Caco-2 (cell line): ENCODE measurements at regions not wholly inside any gene's neighbourhood (a gene's known extent, or its start where the extent isn't known, plus 50 kb on each side); places are given as distances from the start of the nearest gene placed in this dataset.

ENCODE experiments used
- BruUV-seq: library from RNA; stranded (reverse); fragments of 400-500 nt; replicated peaks from 2 replicates; lab custom pipeline; 2021; lab: Mats Ljungman, UMichigan
- CTCF ChIA-PET: fragments of 300-600 bp; sonication (Branson Sonifier 250); formaldehyde crosslinking; loops from one replicate; lab custom pipeline; 2022; ENCODE audit warnings: antibody characterized with exemption; lab: Charles Lee
- POLR2A ChIA-PET: fragments of 300-600 bp; sonication (Branson Sonifier 250); formaldehyde crosslinking; loops from one replicate; lab custom pipeline; 2022; ENCODE audit warnings: antibody characterized with exemption; lab: Charles Lee
- DNase-seq, 2 experiments: peaks; one replicate each; pipeline versions ENCODE4 v3.0.0 to v3.0.0-alpha.2; 2020 to 2022
- H3K27me3 ChIP-seq: replicated peaks from 2 replicates; pipeline ENCODE4 v1.6.0; 2011; ENCODE audit warnings: low read length; ENCODE audit not compliant: control insufficient read depth, insufficient read depth
- H3K36me3 ChIP-seq: 2 replicates; pipeline ENCODE4 v1.5.1; 2011; ENCODE audit warnings: low read length; ENCODE audit not compliant: control insufficient read depth, insufficient read depth
- H3K4me1 ChIP-seq: fragments of 250-450 bp; sonication (Bioruptor Pico); 2 replicates; pipeline ENCODE4 v1.5.1; 2020; ENCODE audit warnings: mild to moderate bottlenecking
- H3K4me3 ChIP-seq: 2 replicates; pipeline ENCODE4 v1.5.1; 2011; ENCODE audit warnings: low read depth, mild to moderate bottlenecking, control low read depth, low read length
- H3K9me3 ChIP-seq: fragments of 250-450 bp; sonication (Bioruptor Pico); 2 replicates; pipeline ENCODE4 v1.5.1; 2020; ENCODE audit warnings: mild to moderate bottlenecking, moderate library complexity
- H3K27ac Mint-ChIP-seq: one replicate; pipeline ENCODE4 v1.8.0; 2022; ENCODE audit warnings: mixed read lengths; ENCODE audit not compliant: unreplicated experiment
- H3K27me3 Mint-ChIP-seq: one replicate; pipeline ENCODE4 v1.8.0; 2022; ENCODE audit warnings: mixed read lengths; ENCODE audit not compliant: insufficient read depth, unreplicated experiment
- H3K36me3 Mint-ChIP-seq: one replicate; pipeline ENCODE4 v1.8.0; 2022; ENCODE audit warnings: mild to moderate bottlenecking, mixed read lengths; ENCODE audit not compliant: insufficient read depth, unreplicated experiment
- H3K4me1 Mint-ChIP-seq: one replicate; pipeline ENCODE4 v1.8.0; 2022; ENCODE audit warnings: low read depth, mixed read lengths; ENCODE audit not compliant: unreplicated experiment
- H3K4me3 Mint-ChIP-seq: one replicate; pipeline ENCODE4 v1.8.0; 2022; ENCODE audit warnings: mild to moderate bottlenecking, moderate library complexity, mixed read lengths; ENCODE audit not compliant: unreplicated experiment
- H3K9me3 Mint-ChIP-seq: one replicate; pipeline ENCODE4 v1.8.0; 2022; ENCODE audit warnings: mixed read lengths; ENCODE audit not compliant: unreplicated experiment
- CTCF ChIP-seq, 2 experiments: fragments of 200-600 bp in 1 of 2; IDR thresholded peaks; 1 replicate in 1 of 2; 2 replicates in 1 of 2; pipeline versions ENCODE4 v1.5.1 to v1.8.0; 2011 to 2022; ENCODE audit warnings: antibody characterized with exemption in 1 of 2, control low read depth in 1 of 2, inconsistent platforms in 1 of 2, low read depth in 1 of 2, low read length in 1 of 2, mild to moderate bottlenecking in 1 of 2, moderate library complexity in 1 of 2; ENCODE audit not compliant: insufficient read depth in 1 of 2, severe bottlenecking in 1 of 2, unreplicated experiment in 1 of 2
- intact Hi-C: fragments of 100-400 bp; cut with micrococcal nuclease; formaldehyde crosslinking; loops from one replicate; pipeline ENCODE4 v1.10.0; 2022; ENCODE audit not compliant: unreplicated experiment

- ChIA-PET POLR2A (no interaction called here), CTCF (no interaction called here)
- no peak for TF ChIP-seq CTCF (IDR thresholded peaks at IDR 0.05; ENCODE audit: insufficient read depth in 1 of 2, low read depth in 1 of 2, low read length in 1 of 2, severe bottlenecking in 1 of 2, unreplicated experiment in 1 of 2)
- intact Hi-C loops: no loop called here
- DNase-seq: no peak
- H3K27ac Mint-ChIP-seq: no peak overlapping the region
- no peaks in the 10 kb centered on the region for H3K36me3 Mint-ChIP-seq
- no peak overlapping the region for H3K4me3 ChIP-seq
- no TSS peak for BruUV-seq
- H3K4me1 ChIP-seq: 0 out of 2 replicates have a peak, but pooled peaks cover 10% of the 10 kb centered on the region
- H3K9me3 Mint-ChIP-seq: no peaks in the 10 kb centered on the region
- no peaks in the 10 kb centered on the region for H3K27me3 ChIP-seq
- no peaks in the 10 kb centered on the region for H3K27me3 Mint-ChIP-seq
- no peak overlapping the region for H3K4me3 Mint-ChIP-seq
- no peaks in the 10 kb centered on the region for H3K36me3 ChIP-seq
- H3K9me3 ChIP-seq: no peaks in the 10 kb centered on the region
- H3K4me1 Mint-ChIP-seq: no peaks in the 10 kb centered on the region
Observed at GRCh38 chr12:83473408-83474095, 786.8 kb downstream of the TMTC2 start.

GRCh38 chr12:83472772-83473171 is 786.1 kb downstream of the TMTC2 start:
- Mint-ChIP-seq H3K27me3 (peaks cover 1% of the 10 kb centered on the region), H3K27ac (no peak overlapping the region), H3K9me3 (no peaks in the 10 kb centered on the region), H3K4me1 (no peaks in the 10 kb centered on the region), H3K36me3 (no peaks in the 10 kb centered on the region), H3K4me3 (no peak overlapping the region)
- H3K9me3 ChIP-seq: no peaks in the 10 kb centered on the region
- BruUV-seq: no TSS peak
- ChIA-PET CTCF (no interaction called here), POLR2A (no interaction called here)
- DNase-seq: no peak
- 0 out of 2 replicates have a peak, but pooled peaks cover 10% of the 10 kb centered on the region for H3K4me1 ChIP-seq
- no peak for TF ChIP-seq CTCF (IDR thresholded peaks at IDR 0.05; ENCODE audit: insufficient read depth in 1 of 2, low read depth in 1 of 2, low read length in 1 of 2, severe bottlenecking in 1 of 2, unreplicated experiment in 1 of 2)
- no peaks in the 10 kb centered on the region for H3K36me3 ChIP-seq
- no peaks in the 10 kb centered on the region for H3K27me3 ChIP-seq
- no peak overlapping the region for H3K4me3 ChIP-seq
- intact Hi-C loops: no loop called here

- Mint-ChIP-seq H3K27me3 (peaks cover 4% of the 10 kb centered on the region), H3K9me3 (no peaks in the 10 kb centered on the region), H3K27ac (no peak overlapping the region), H3K4me3 (no peak overlapping the region), H3K36me3 (no peaks in the 10 kb centered on the region), H3K4me1 (no peaks in the 10 kb centered on the region)
- POLR2A ChIA-PET: no interaction called here
- Histone ChIP-seq H3K4me3 (no peak overlapping the region), H3K36me3 (no peaks in the 10 kb centered on the region), H3K27me3 (no peaks in the 10 kb centered on the region), H3K9me3 (no peaks in the 10 kb centered on the region), H3K4me1 (0 out of 2 replicates have a peak, but pooled peaks cover 10% of the 10 kb centered on the region)
- TF ChIP-seq CTCF (IDR thresholded peaks at IDR 0.05; ENCODE audit: insufficient read depth in 1 of 2, low read depth in 1 of 2, low read length in 1 of 2, severe bottlenecking in 1 of 2, unreplicated experiment in 1 of 2): no peak
- intact Hi-C loops: no loop called here
- CTCF ChIA-PET: no interaction called here
- no TSS peak for BruUV-seq
- DNase-seq: no peak
Observed at GRCh38 chr12:83472350-83472749, 785.6 kb downstream of the TMTC2 start.
